IMR-90 (cell line): ENCODE measurements at regions not wholly inside any gene's neighbourhood (a gene's known extent, or its start where the extent isn't known, plus 50 kb on each side); places are given as distances from the start of the nearest gene placed in this dataset.

ENCODE experiments used
- ATAC-seq: fragments of 200-7000 bp; cut with Tn5 transposase; 2 replicates; pipeline ENCODE4 v1.9.1; 2020; ENCODE audit warnings: low read depth, mild to moderate bottlenecking, moderate library complexity
- BruUV-seq: library from RNA; stranded (reverse); fragments of 400-500 nt; replicated peaks from 2 replicates; lab custom pipeline; 2021; lab: Mats Ljungman, UMichigan
- CTCF ChIA-PET: fragments of 300-600 bp; formaldehyde crosslinking; extraction: SDS; loops from one replicate; lab custom pipeline; 2021; ENCODE audit warnings: antibody characterized with exemption; lab: Yijun Ruan, JAX
- POLR2A ChIA-PET: fragments of 300-600 bp; sonication (Branson Sonifier 250); formaldehyde crosslinking; loops from one replicate; lab custom pipeline; 2022; ENCODE audit warnings: antibody characterized with exemption; ENCODE audit not compliant: unreplicated experiment; lab: Charles Lee
- DNase-seq: peaks from one replicate; pipeline ENCODE4 v3.0.0; 2013
- H2AFZ ChIP-seq: replicated peaks from 2 replicates; pipeline ENCODE3; 2013; ENCODE audit warnings: low read length, mild to moderate bottlenecking; ENCODE audit not compliant: poor library complexity
- H2AK5ac ChIP-seq: 2 replicates; pipeline ENCODE4 v1.6.1; 2013; ENCODE audit warnings: low read depth, low read length, inconsistent platforms
- H2AK9ac ChIP-seq: replicated peaks from 2 replicates; pipeline ENCODE3; 2013; ENCODE audit warnings: mild to moderate bottlenecking, low read depth, low read length, moderate library complexity; ENCODE audit not compliant: poor library complexity
- H2BK120ac ChIP-seq: 2 replicates; pipeline ENCODE4 v1.6.1; 2013; ENCODE audit warnings: low read depth, low read length, inconsistent platforms
- H2BK15ac ChIP-seq: 3 replicates; pipeline ENCODE4 v1.6.1; 2013; ENCODE audit warnings: low read depth, low read length, inconsistent platforms
- H2BK20ac ChIP-seq: 2 replicates; pipeline ENCODE4 v1.6.1; 2013; ENCODE audit warnings: low read depth, mild to moderate bottlenecking, inconsistent platforms, low read length, moderate library complexity
- H2BK5ac ChIP-seq: 2 replicates; pipeline ENCODE4 v1.6.1; 2013; ENCODE audit warnings: mild to moderate bottlenecking, low read depth, low read length, inconsistent platforms; ENCODE audit not compliant: poor library complexity, severe bottlenecking
- H3K14ac ChIP-seq: replicated peaks from 2 replicates; pipeline ENCODE4 v1.6.1; 2013; ENCODE audit warnings: low read depth, low read length, inconsistent platforms
- H3K18ac ChIP-seq: 2 replicates; pipeline ENCODE4 v1.6.1; 2013; ENCODE audit warnings: low read depth, low read length, control low read depth
- H3K23ac ChIP-seq: 2 replicates; pipeline ENCODE4 v1.6.1; 2013; ENCODE audit warnings: low read depth, low read length, inconsistent platforms
- H3K27ac ChIP-seq: 2 replicates; pipeline ENCODE4 v1.5.1; 2013; ENCODE audit warnings: mild to moderate bottlenecking, control low read depth, low read length; ENCODE audit not compliant: insufficient read depth
- H3K27me3 ChIP-seq: 2 replicates; pipeline ENCODE4 v1.6.1; 2013; ENCODE audit warnings: low read length; ENCODE audit not compliant: control insufficient read depth, insufficient read depth
- H3K36me3 ChIP-seq: 2 replicates; pipeline ENCODE4 v1.6.1; 2013; ENCODE audit warnings: low read length, mixed read lengths; ENCODE audit not compliant: control insufficient read depth, insufficient read depth
- H3K4ac ChIP-seq: 2 replicates; pipeline ENCODE4 v1.6.1; 2013; ENCODE audit warnings: low read depth, low read length, inconsistent platforms
- H3K4me1 ChIP-seq: 2 replicates; pipeline ENCODE4 v1.6.1; 2013; ENCODE audit warnings: low read length, mixed read lengths; ENCODE audit not compliant: control insufficient read depth, insufficient read depth
- H3K4me2 ChIP-seq: 2 replicates; pipeline ENCODE4 v1.6.1; 2013; ENCODE audit warnings: low read depth, mild to moderate bottlenecking, control low read depth, low read length, moderate library complexity
- H3K4me3 ChIP-seq: 2 replicates; pipeline ENCODE4 v1.5.1; 2013; ENCODE audit warnings: low read depth, mild to moderate bottlenecking, control low read depth, low read length, moderate library complexity; ENCODE audit not compliant: insufficient read depth
- H3K56ac ChIP-seq: 2 replicates; pipeline ENCODE4 v1.6.1; 2013; ENCODE audit warnings: low read length, inconsistent platforms; ENCODE audit not compliant: insufficient read depth; ENCODE audit errors: extremely low read depth
- H3K79me1 ChIP-seq, 2 experiments: 2 replicates each; pipeline ENCODE4 v1.6.1; 2013; ENCODE audit warnings: low read length in 2 of 2, inconsistent platforms in 1 of 2, low read depth in 1 of 2
- H3K9ac ChIP-seq: 2 replicates; pipeline ENCODE4 v1.6.1; 2013; ENCODE audit warnings: low read depth, low read length, control low read depth
- H3K9me1 ChIP-seq: 2 replicates; pipeline ENCODE4 v1.6.1; 2013; ENCODE audit warnings: low read length, inconsistent platforms; ENCODE audit not compliant: insufficient read depth
- H3K9me3 ChIP-seq: 2 replicates; pipeline ENCODE4 v1.6.1; 2013; ENCODE audit warnings: low read length; ENCODE audit not compliant: control insufficient read depth, insufficient read depth
- H4K20me1 ChIP-seq: 2 replicates; pipeline ENCODE4 v1.6.1; 2013; ENCODE audit warnings: low read length, inconsistent platforms; ENCODE audit not compliant: insufficient read depth
- H4K5ac ChIP-seq: 2 replicates; pipeline ENCODE4 v1.6.1; 2013; ENCODE audit warnings: mild to moderate bottlenecking, low read depth, low read length, control low read depth
- H4K8ac ChIP-seq, 2 experiments: 2 replicates each; pipeline ENCODE4 v1.6.1; 2013; ENCODE audit warnings: low read depth in 2 of 2, low read length in 2 of 2, control low read depth in 1 of 2, inconsistent platforms in 1 of 2
- H4K91ac ChIP-seq: 2 replicates; pipeline ENCODE4 v1.6.1; 2013; ENCODE audit warnings: low read depth, low read length, inconsistent platforms; ENCODE audit not compliant: insufficient read depth
- CHD1 ChIP-seq: IDR thresholded peaks from 2 replicates; pipeline ENCODE4 v1.6.1; 2012; ENCODE audit warnings: low read depth, low read length, improper control_type of control experiment
- FOS ChIP-seq: fragments of 150-350 bp; IDR thresholded peaks from 2 replicates; pipeline ENCODE4 v1.6.1; 2016; ENCODE audit warnings: low read depth, low read length
- MAZ ChIP-seq: IDR thresholded peaks from 2 replicates; pipeline ENCODE4 v1.6.1; 2012; ENCODE audit warnings: low read depth, mild to moderate bottlenecking, low read length, improper control_type of control experiment, moderate library complexity, borderline replicate concordance
- MXI1 ChIP-seq: IDR thresholded peaks from 2 replicates; pipeline ENCODE4 v1.6.1; 2012; ENCODE audit warnings: low read depth, mild to moderate bottlenecking, low read length, moderate library complexity, borderline replicate concordance
- NFE2L2 ChIP-seq: fragments of 150-350 bp; IDR thresholded peaks from 2 replicates; pipeline ENCODE4 v1.6.1; 2016; ENCODE audit warnings: low read depth, mild to moderate bottlenecking, low read length
- RCOR1 ChIP-seq: IDR thresholded peaks from 2 replicates; pipeline ENCODE4 v1.6.1; 2012; ENCODE audit warnings: mild to moderate bottlenecking, low read length, improper control_type of control experiment; ENCODE audit not compliant: insufficient replicate concordance
- SMC3 ChIP-seq: fragments of 150-350 bp; IDR thresholded peaks from 2 replicates; pipeline ENCODE4 v1.6.1; 2016; ENCODE audit warnings: low read depth, mild to moderate bottlenecking, antibody characterized with exemption, low read length, moderate library complexity
- WGBS, 2 experiments: methylation state at CpG; one replicate each; pipeline versions ENCODE4 v1.1.5 to v1.1.7; 2013; ENCODE audit warnings: missing lambda C conversion rate in 2 of 2; ENCODE audit not compliant: insufficient read length in 1 of 2; ENCODE audit errors: extremely low coverage in 2 of 2; 5-methylcytosine and 5-hydroxymethylcytosine counted together
- dilution Hi-C: fragments of 300-500 bp; cut with HindIII; formaldehyde crosslinking; loops from one replicate; pipeline ENCODE4 v1.14.3; 2018; ENCODE audit warnings: low sequenced_read_pairs; ENCODE audit not compliant: unreplicated experiment
- in situ Hi-C: fragments of 300-500 bp; cut with MboI; formaldehyde crosslinking; loops from 3 replicates; pipeline ENCODE4 v1.14.3; 2019; ENCODE audit warnings: low sequenced_read_pairs, inconsistent platforms, mixed read lengths
- intact Hi-C: fragments of 100-400 bp; cut with micrococcal nuclease; formaldehyde crosslinking; loops from 2 replicates; pipeline ENCODE4 v1.10.0; 2022
- TF ChIP-seq, protein P1 (sequence below): fragments of 150-350 bp; IDR thresholded peaks from 2 replicates; pipeline ENCODE4 v1.6.1; 2016; ENCODE audit warnings: low read depth, mild to moderate bottlenecking, low read length, moderate library complexity, borderline replicate concordance
- TF ChIP-seq, protein P2 (sequence below): conservative IDR thresholded peaks from 2 replicates; pipeline ENCODE4 v1.5.1; 2012; ENCODE audit warnings: mild to moderate bottlenecking, low read depth, low read length, improper control_type of control experiment

DNA sequence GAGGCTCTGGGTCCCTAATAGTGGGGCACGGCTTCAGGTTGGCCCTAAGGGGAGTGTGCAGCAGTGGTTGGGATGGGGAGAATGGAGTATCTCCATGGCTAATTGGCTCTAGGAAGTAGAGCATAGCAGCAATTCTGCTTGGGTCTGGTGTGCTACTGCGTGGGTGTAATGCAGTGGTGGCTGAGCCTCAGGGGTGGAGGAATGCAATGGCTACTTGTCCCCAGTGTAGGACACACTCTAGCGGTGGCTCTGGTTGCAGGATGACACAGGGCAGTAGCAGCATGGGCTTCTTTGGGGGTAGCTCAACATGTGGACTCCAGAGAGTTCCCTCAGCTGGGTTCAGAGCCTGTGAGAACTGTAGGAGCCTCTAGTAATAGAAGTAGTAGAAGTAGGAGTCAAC, 91.2 kb upstream of the FAM78B start:
- TF ChIP-seq MAZ (no peak), NFE2L2 (no peak), FOS (no peak), MXI1 (no peak), SMC3 (no peak), RCOR1 (no peak), CHD1 (no peak)
- TF ChIP-seq, protein P1, sequence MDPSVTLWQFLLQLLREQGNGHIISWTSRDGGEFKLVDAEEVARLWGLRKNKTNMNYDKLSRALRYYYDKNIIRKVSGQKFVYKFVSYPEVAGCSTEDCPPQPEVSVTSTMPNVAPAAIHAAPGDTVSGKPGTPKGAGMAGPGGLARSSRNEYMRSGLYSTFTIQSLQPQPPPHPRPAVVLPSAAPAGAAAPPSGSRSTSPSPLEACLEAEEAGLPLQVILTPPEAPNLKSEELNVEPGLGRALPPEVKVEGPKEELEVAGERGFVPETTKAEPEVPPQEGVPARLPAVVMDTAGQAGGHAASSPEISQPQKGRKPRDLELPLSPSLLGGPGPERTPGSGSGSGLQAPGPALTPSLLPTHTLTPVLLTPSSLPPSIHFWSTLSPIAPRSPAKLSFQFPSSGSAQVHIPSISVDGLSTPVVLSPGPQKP = no peak
- TF ChIP-seq, protein P2, sequence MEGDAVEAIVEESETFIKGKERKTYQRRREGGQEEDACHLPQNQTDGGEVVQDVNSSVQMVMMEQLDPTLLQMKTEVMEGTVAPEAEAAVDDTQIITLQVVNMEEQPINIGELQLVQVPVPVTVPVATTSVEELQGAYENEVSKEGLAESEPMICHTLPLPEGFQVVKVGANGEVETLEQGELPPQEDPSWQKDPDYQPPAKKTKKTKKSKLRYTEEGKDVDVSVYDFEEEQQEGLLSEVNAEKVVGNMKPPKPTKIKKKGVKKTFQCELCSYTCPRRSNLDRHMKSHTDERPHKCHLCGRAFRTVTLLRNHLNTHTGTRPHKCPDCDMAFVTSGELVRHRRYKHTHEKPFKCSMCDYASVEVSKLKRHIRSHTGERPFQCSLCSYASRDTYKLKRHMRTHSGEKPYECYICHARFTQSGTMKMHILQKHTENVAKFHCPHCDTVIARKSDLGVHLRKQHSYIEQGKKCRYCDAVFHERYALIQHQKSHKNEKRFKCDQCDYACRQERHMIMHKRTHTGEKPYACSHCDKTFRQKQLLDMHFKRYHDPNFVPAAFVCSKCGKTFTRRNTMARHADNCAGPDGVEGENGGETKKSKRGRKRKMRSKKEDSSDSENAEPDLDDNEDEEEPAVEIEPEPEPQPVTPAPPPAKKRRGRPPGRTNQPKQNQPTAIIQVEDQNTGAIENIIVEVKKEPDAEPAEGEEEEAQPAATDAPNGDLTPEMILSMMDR = no peak
- no peak overlapping the region for H2BK120ac ChIP-seq
- no peak overlapping the region for H4K5ac ChIP-seq
- H3K9ac ChIP-seq = no peak overlapping the region
- in situ Hi-C loops (no loop called here), intact Hi-C loops (no loop called here), dilution Hi-C loops (no loop called here)
- 20% methylated on average over 1 of the region's 3 CpGs; no CpG with 5 or more reads in 1 of the 2 experiments for WGBS, 2 experiments
- H2AFZ ChIP-seq = no peak overlapping the region
- H4K91ac ChIP-seq = no peak overlapping the region
- H2BK15ac ChIP-seq = no peak overlapping the region
- H3K27me3 ChIP-seq = no peaks in the 10 kb centered on the region
- no peaks in the 10 kb centered on the region for H3K9me1 ChIP-seq
- no peaks in the 10 kb centered on the region for H3K36me3 ChIP-seq
- no peak overlapping the region for H3K4me3 ChIP-seq
- H3K9me3 ChIP-seq = peaks cover 21% of the 10 kb centered on the region
- no peaks in the 10 kb centered on the region for H3K79me1 ChIP-seq
- no peak for ATAC-seq
- no peak overlapping the region for H3K4ac ChIP-seq
- no peak overlapping the region for H2AK5ac ChIP-seq
- H3K14ac ChIP-seq = no peak overlapping the region
- no peak overlapping the region for H2BK5ac ChIP-seq
- no peak overlapping the region for H2BK20ac ChIP-seq
- DNase-seq = no peak
- H2AK9ac ChIP-seq = no peak overlapping the region
- H4K8ac ChIP-seq = no peak overlapping the region
- no peak overlapping the region for H3K23ac ChIP-seq
- no peak overlapping the region for H3K27ac ChIP-seq
- POLR2A ChIA-PET = no interaction called here
- CTCF ChIA-PET = no interaction called here
- no peak overlapping the region for H3K18ac ChIP-seq
- H4K20me1 ChIP-seq = no peaks in the 10 kb centered on the region
- H3K4me2 ChIP-seq = no peak overlapping the region
- H3K4me1 ChIP-seq = no peaks in the 10 kb centered on the region
- BruUV-seq = no TSS peak
- H3K56ac ChIP-seq = no peak overlapping the region
